ENCODE measurements at regions not wholly inside any gene's neighbourhood (a gene's known extent, or its start where the extent isn't known, plus 50 kb on each side); places are given as distances from the start of the nearest gene placed in this dataset.

DNA sequence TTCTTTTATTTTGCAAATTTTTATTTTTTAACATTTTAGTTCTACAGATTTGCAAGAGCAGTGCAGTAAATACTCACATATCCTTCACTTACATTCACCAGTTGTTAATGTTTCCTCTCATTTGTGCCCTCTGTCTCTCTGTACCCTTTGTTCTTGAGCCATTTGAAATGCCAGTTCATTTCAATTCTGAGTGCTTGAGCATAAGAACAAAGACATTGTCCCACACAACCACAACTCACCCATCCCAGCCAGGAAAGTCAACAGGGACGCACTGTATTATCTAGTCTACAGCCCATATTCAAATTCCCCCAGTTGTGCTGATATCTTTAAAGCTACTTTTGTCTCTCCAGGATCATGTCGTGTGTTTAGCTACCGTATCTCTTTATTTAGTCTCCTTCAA, 141.4 kb upstream of the SLC6A11 start:
- TF ChIP-seq EZH2 (IDR thresholded peaks at IDR 0.05; ENCODE audit: borderline replicate concordance, low read length) = no peak
- TF ChIP-seq, protein P1, sequence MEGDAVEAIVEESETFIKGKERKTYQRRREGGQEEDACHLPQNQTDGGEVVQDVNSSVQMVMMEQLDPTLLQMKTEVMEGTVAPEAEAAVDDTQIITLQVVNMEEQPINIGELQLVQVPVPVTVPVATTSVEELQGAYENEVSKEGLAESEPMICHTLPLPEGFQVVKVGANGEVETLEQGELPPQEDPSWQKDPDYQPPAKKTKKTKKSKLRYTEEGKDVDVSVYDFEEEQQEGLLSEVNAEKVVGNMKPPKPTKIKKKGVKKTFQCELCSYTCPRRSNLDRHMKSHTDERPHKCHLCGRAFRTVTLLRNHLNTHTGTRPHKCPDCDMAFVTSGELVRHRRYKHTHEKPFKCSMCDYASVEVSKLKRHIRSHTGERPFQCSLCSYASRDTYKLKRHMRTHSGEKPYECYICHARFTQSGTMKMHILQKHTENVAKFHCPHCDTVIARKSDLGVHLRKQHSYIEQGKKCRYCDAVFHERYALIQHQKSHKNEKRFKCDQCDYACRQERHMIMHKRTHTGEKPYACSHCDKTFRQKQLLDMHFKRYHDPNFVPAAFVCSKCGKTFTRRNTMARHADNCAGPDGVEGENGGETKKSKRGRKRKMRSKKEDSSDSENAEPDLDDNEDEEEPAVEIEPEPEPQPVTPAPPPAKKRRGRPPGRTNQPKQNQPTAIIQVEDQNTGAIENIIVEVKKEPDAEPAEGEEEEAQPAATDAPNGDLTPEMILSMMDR (IDR thresholded peaks at IDR 0.05; ENCODE audit: low read length) = no peak
- no peak overlapping the region for H3K4me3 ChIP-seq (ENCODE audit: low read depth, low read length, poor library complexity, severe bottlenecking)
- no peaks in the 10 kb centered on the region for H3K27me3 ChIP-seq (ENCODE audit: insufficient read depth, low read length)
- H4K20me1 ChIP-seq (ENCODE audit: insufficient read depth, low read length) = no peaks in the 10 kb centered on the region
- H3K36me3 ChIP-seq (ENCODE audit: insufficient read depth, low read length) = no peaks in the 10 kb centered on the region
- H2AFZ ChIP-seq (ENCODE audit: low read length) = no peak overlapping the region
- no peak overlapping the region for H3K4me2 ChIP-seq (ENCODE audit: low read length)
- H3K27ac ChIP-seq (ENCODE audit: low read depth, low read length, poor library complexity, severe bottlenecking) = no peak overlapping the region
- no peaks in the 10 kb centered on the region for H3K79me2 ChIP-seq (ENCODE audit: insufficient read depth, low read length)
- no peak overlapping the region for H3K9ac ChIP-seq (ENCODE audit: low read length)
- no peaks in the 10 kb centered on the region for H3K9me2 ChIP-seq (ENCODE audit: low read depth, low read length)
- no peaks in the 10 kb centered on the region for H3F3A ChIP-seq (ENCODE audit: insufficient read depth, low read length)
- no peaks in the 10 kb centered on the region for H3K4me1 ChIP-seq (ENCODE audit: insufficient read depth, low read length, severe bottlenecking)
- no peaks in the 10 kb centered on the region for H3K9me3 ChIP-seq (ENCODE audit: low read length)

DNA sequence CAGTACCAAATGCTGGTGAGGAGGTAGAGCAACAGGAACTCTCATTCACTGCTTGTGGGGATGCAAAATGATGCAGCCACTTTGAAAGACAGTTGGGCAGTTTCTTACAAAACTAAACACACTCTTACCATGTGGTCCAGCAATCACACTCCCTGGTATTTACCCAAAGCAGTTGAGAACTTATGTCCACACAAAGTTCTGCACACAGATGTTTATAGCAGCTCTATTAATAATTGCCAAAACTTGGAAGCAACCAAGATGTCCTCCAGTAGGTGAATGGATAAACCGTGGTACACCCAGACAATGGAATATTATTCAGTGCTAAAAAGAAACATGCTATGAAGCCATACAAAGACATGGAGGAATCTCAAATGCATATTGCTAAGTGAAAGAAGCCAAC, 139.1 kb upstream of the SLC6A11 start:
- Histone ChIP-seq H2AFZ (ENCODE audit: low read length) (no peak overlapping the region), H3F3A (ENCODE audit: insufficient read depth, low read length) (no peaks in the 10 kb centered on the region), H3K9me2 (ENCODE audit: low read depth, low read length) (no peaks in the 10 kb centered on the region), H3K9ac (ENCODE audit: low read length) (no peak overlapping the region), H3K79me2 (ENCODE audit: insufficient read depth, low read length) (no peaks in the 10 kb centered on the region), H3K4me3 (ENCODE audit: low read depth, low read length, poor library complexity, severe bottlenecking) (no peak overlapping the region), H3K9me3 (ENCODE audit: low read length) (no peaks in the 10 kb centered on the region), H3K4me2 (ENCODE audit: low read length) (no peak overlapping the region), H3K27ac (ENCODE audit: low read depth, low read length, poor library complexity, severe bottlenecking) (no peak overlapping the region), H3K27me3 (ENCODE audit: insufficient read depth, low read length) (no peaks in the 10 kb centered on the region), H4K20me1 (ENCODE audit: insufficient read depth, low read length) (no peaks in the 10 kb centered on the region), H3K4me1 (ENCODE audit: insufficient read depth, low read length, severe bottlenecking) (no peaks in the 10 kb centered on the region), H3K36me3 (ENCODE audit: insufficient read depth, low read length) (no peaks in the 10 kb centered on the region)
- TF ChIP-seq, protein P1 (IDR thresholded peaks at IDR 0.05; ENCODE audit: low read length) = no peak

DNA sequence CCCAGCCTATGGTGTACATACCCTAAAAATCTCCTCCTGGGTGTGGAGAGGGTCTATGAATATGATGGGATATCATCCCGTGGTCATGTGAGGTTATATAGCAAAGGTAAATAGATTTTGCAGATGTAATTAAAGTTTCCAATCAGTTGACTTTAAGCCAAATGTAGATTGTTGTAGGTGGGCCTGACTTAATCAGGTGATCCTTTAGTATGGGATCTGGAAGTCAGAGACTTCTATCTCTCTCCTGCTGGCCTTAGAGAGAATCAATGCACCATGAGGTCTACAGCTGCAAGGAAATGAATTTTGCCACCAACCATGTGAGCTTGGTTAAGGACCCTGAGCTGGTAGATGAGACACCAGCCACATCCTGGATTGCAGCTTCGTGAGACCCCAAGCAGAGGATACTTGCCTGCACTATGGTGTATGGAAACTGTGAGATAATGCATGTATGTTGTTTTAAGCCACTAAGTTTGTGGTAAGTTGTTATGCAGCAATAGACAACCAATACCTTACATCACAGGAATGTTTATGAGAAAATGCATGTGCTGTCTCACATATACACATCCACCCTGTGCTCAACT, 137.1 kb upstream of the SLC6A11 start:
- Histone ChIP-seq H3K9me3 (ENCODE audit: low read length) (no peaks in the 10 kb centered on the region), H3K4me3 (ENCODE audit: low read depth, low read length, poor library complexity, severe bottlenecking) (no peak overlapping the region), H4K20me1 (ENCODE audit: insufficient read depth, low read length) (no peaks in the 10 kb centered on the region), H3K79me2 (ENCODE audit: insufficient read depth, low read length) (no peaks in the 10 kb centered on the region), H3F3A (ENCODE audit: insufficient read depth, low read length) (no peaks in the 10 kb centered on the region), H3K9ac (ENCODE audit: low read length) (no peak overlapping the region), H3K9me2 (ENCODE audit: low read depth, low read length) (no peaks in the 10 kb centered on the region), H3K4me2 (ENCODE audit: low read length) (no peak overlapping the region), H3K27me3 (ENCODE audit: insufficient read depth, low read length) (no peaks in the 10 kb centered on the region), H2AFZ (ENCODE audit: low read length) (no peak overlapping the region), H3K4me1 (ENCODE audit: insufficient read depth, low read length, severe bottlenecking) (no peaks in the 10 kb centered on the region), H3K36me3 (ENCODE audit: insufficient read depth, low read length) (no peaks in the 10 kb centered on the region), H3K27ac (ENCODE audit: low read depth, low read length, poor library complexity, severe bottlenecking) (no peak overlapping the region)
- TF ChIP-seq, protein P1 (IDR thresholded peaks at IDR 0.05; ENCODE audit: low read length) = no peak
- no peak for TF ChIP-seq EZH2 (IDR thresholded peaks at IDR 0.05; ENCODE audit: borderline replicate concordance, low read length)

All from OCI-LY1 (cell line).